ENCODE measurements at regions not wholly inside any gene's neighbourhood (a gene's known extent, or its start where the extent isn't known, plus 50 kb on each side); places are given as distances from the start of the nearest gene placed in this dataset.
"Not testable (repeated sequence)": the region's sequence is repeated elsewhere in the genome, so short reads cannot be mapped to it uniquely, and the experiment has no call there.

- not testable (repeated sequence) for H3K9me3 ChIP-seq (replicated peaks); DNase-seq; H3K36me3 ChIP-seq; H3K27ac ChIP-seq; H3K4me1 ChIP-seq; H3K4me3 ChIP-seq
- H3K27me3 ChIP-seq: peaks cover 17% of the 10 kb centered on the region; the same call in 1 of the 2 replicates
Measured at GRCh38 chr2:239547140-239547539, 146.3 kb upstream of the HDAC4 start.

GRCh38 chr2:239546541-239546940 lies 145.7 kb upstream of the HDAC4 start:
- H3K4me3 ChIP-seq: no peak overlapping the region
- no peak for DNase-seq
- H3K27ac ChIP-seq: no peak overlapping the region
- H3K27me3 ChIP-seq: peaks cover 17% of the 10 kb centered on the region; the same call in 1 of the 2 replicates
- no peaks in the 10 kb centered on the region for H3K9me3 ChIP-seq (replicated peaks)
- no peaks in the 10 kb centered on the region for H3K36me3 ChIP-seq
- H3K4me1 ChIP-seq: no peaks in the 10 kb centered on the region

- no peaks in the 10 kb centered on the region for H3K36me3 ChIP-seq
- no peak overlapping the region for H3K27ac ChIP-seq
- H3K9me3 ChIP-seq (replicated peaks): no peaks in the 10 kb centered on the region
- H3K4me3 ChIP-seq: no peak overlapping the region
- peaks cover 13% of the 10 kb centered on the region for H3K27me3 ChIP-seq
- H3K4me1 ChIP-seq: no peaks in the 10 kb centered on the region
- no peak for DNase-seq
Measured at GRCh38 chr2:239545741-239546392, 145.0 kb upstream of the HDAC4 start.

- Histone ChIP-seq H3K36me3 (no peaks in the 10 kb centered on the region), H3K4me1 (no peaks in the 10 kb centered on the region), H3K4me3 (no peak overlapping the region), H3K9me3 (replicated peaks) (no peaks in the 10 kb centered on the region), H3K27me3 (peaks cover 8% of the 10 kb centered on the region), H3K27ac (no peak overlapping the region)
- DNase-seq: no peak
Measured at GRCh38 chr2:239544918-239545465, 144.2 kb upstream of the HDAC4 start.

GRCh38 chr2:239544143-239544917 lies 143.5 kb upstream of the HDAC4 start:
- no peak for DNase-seq

GRCh38 chr2:239543702-239544101 lies 142.9 kb upstream of the HDAC4 start:
- Histone ChIP-seq H3K27ac (no peak overlapping the region), H3K36me3 (no peaks in the 10 kb centered on the region), H3K27me3 (no peaks in the 10 kb centered on the region; the same call in 1 of the 2 replicates), H3K4me3 (no peak overlapping the region), H3K4me1 (no peaks in the 10 kb centered on the region), H3K9me3 (replicated peaks) (no peaks in the 10 kb centered on the region)
- DNase-seq: no peak

More at GRCh38 chr2:239544143-239544917, 143.5 kb upstream of the HDAC4 start:
- H3K4me1 ChIP-seq: no peaks in the 10 kb centered on the region
- no peaks in the 10 kb centered on the region for H3K9me3 ChIP-seq (replicated peaks)
- H3K36me3 ChIP-seq: no peaks in the 10 kb centered on the region
- H3K27ac ChIP-seq: no peak overlapping the region
- H3K4me3 ChIP-seq: no peak overlapping the region
- H3K27me3 ChIP-seq: peaks cover 2% of the 10 kb centered on the region

- no peaks in the 10 kb centered on the region; the same call in 1 of the 2 replicates for H3K27me3 ChIP-seq
- no peaks in the 10 kb centered on the region for H3K36me3 ChIP-seq
- H3K4me1 ChIP-seq: no peaks in the 10 kb centered on the region
- H3K9me3 ChIP-seq (replicated peaks): no peaks in the 10 kb centered on the region
- no peak overlapping the region for H3K27ac ChIP-seq
- DNase-seq: no peak
- H3K4me3 ChIP-seq: no peak overlapping the region
Measured at GRCh38 chr2:239540174-239540573, 139.4 kb upstream of the HDAC4 start.

GRCh38 chr2:239539776-239540100 lies 138.9 kb upstream of the HDAC4 start:
- Histone ChIP-seq H3K9me3 (replicated peaks) (no peaks in the 10 kb centered on the region), H3K27me3 (no peaks in the 10 kb centered on the region; the same call in 1 of the 2 replicates), H3K4me1 (no peaks in the 10 kb centered on the region), H3K4me3 (no peak overlapping the region), H3K36me3 (no peaks in the 10 kb centered on the region), H3K27ac (no peak overlapping the region)
- no peak for DNase-seq

GRCh38 chr2:239539083-239539775 lies 138.4 kb upstream of the HDAC4 start:
- Histone ChIP-seq H3K27me3 (no peaks in the 10 kb centered on the region; the same call in 1 of the 2 replicates), H3K9me3 (replicated peaks) (no peaks in the 10 kb centered on the region), H3K4me1 (no peaks in the 10 kb centered on the region), H3K27ac (no peak overlapping the region), H3K36me3 (no peaks in the 10 kb centered on the region), H3K4me3 (no peak overlapping the region)
- no peak for DNase-seq

GRCh38 chr2:239538357-239539052 lies 137.7 kb upstream of the HDAC4 start:
- DNase-seq: no peak
- H3K27ac ChIP-seq: no peak overlapping the region
- no peaks in the 10 kb centered on the region; the same call in 1 of the 2 replicates for H3K27me3 ChIP-seq
- H3K4me3 ChIP-seq: no peak overlapping the region
- H3K36me3 ChIP-seq: no peaks in the 10 kb centered on the region
- no peaks in the 10 kb centered on the region for H3K9me3 ChIP-seq (replicated peaks)
- H3K4me1 ChIP-seq: no peaks in the 10 kb centered on the region

- Histone ChIP-seq H3K36me3 (no peaks in the 10 kb centered on the region), H3K4me1 (no peaks in the 10 kb centered on the region), H3K27ac (no peak overlapping the region), H3K27me3 (no peaks in the 10 kb centered on the region; the same call in 1 of the 2 replicates), H3K4me3 (no peak overlapping the region), H3K9me3 (replicated peaks) (no peaks in the 10 kb centered on the region)
- no peak for DNase-seq
Measured at GRCh38 chr2:239537633-239538356, 137.0 kb upstream of the HDAC4 start.

GRCh38 chr2:239536186-239536585 lies 135.4 kb upstream of the HDAC4 start:
- no peak overlapping the region for H3K27ac ChIP-seq
- H3K9me3 ChIP-seq (replicated peaks): no peaks in the 10 kb centered on the region
- no peaks in the 10 kb centered on the region for H3K36me3 ChIP-seq
- no peak overlapping the region for H3K4me3 ChIP-seq
- no peaks in the 10 kb centered on the region; the same call in 1 of the 2 replicates for H3K27me3 ChIP-seq
- DNase-seq: no peak
- no peaks in the 10 kb centered on the region for H3K4me1 ChIP-seq

- DNase-seq: no peak
Measured at GRCh38 chr2:239535413-239536144, 134.8 kb upstream of the HDAC4 start.

More at GRCh38 chr2:239535413-239536144, 134.8 kb upstream of the HDAC4 start:
- Histone ChIP-seq H3K27ac (no peak overlapping the region), H3K36me3 (no peaks in the 10 kb centered on the region), H3K4me1 (no peaks in the 10 kb centered on the region), H3K27me3 (no peaks in the 10 kb centered on the region), H3K4me3 (no peak overlapping the region), H3K9me3 (replicated peaks) (no peaks in the 10 kb centered on the region)
